VCaP (cell line): ENCODE measurements at regions not wholly inside any gene's neighbourhood (a gene's known extent, or its start where the extent isn't known, plus 50 kb on each side); places are given as distances from the start of the nearest gene placed in this dataset.

Experiments used
- H3K27ac ChIP-seq: fragments of 450-650 bp; 2 replicates; pipeline ENCODE4 v1.5.1; 2017
- CTCF ChIP-seq: fragments of 450-650 bp; conservative IDR thresholded peaks from 2 replicates; pipeline ENCODE4 v1.5.1; 2017; ENCODE audit warnings: mild to moderate bottlenecking, moderate library complexity

- no peak overlapping the region for H3K27ac ChIP-seq
- TF ChIP-seq CTCF = no peak
These were observed 159.5 kb downstream of the OLFM4 start for GRCh38 chr13:53188120-53188519.

- no peak overlapping the region for H3K27ac ChIP-seq
- peak; percentile 58 for TF ChIP-seq CTCF
These were observed 160.5 kb downstream of the OLFM4 start for GRCh38 chr13:53189162-53189561.

- no peak overlapping the region for H3K27ac ChIP-seq
These were observed 162.5 kb downstream of the OLFM4 start for GRCh38 chr13:53191091-53191490.

GRCh38 chr13:53197424-53197823, 168.8 kb downstream of the OLFM4 start:
- H3K27ac ChIP-seq = peak overlapping the region; percentile 75
- TF ChIP-seq CTCF = no peak

More at GRCh38 chr13:53191091-53191490, 162.5 kb downstream of the OLFM4 start:
- no peak for TF ChIP-seq CTCF

- TF ChIP-seq CTCF = peak; percentile 59
These were observed 169.4 kb downstream of the OLFM4 start for GRCh38 chr13:53198017-53198416.

DNA sequence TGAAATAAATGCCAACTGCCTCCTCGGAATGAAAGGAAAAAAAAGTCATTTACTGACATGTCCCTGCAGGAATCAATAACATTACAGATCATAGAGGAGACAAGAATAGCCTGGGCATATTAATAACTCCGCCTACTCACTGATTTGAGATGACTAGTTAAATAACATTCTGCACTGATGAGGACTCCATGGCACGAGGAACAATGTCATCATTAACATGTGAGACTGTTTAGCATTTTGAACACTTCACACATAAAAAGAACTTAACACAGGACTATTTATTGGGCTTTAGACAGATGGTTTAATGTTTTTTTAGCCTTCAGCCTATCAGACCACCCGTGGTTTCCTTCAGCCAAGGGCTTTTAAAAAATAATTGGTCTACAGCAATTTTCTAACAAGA, 170.1 kb downstream of the OLFM4 start:
- peak overlapping the region; percentile 75 for H3K27ac ChIP-seq
- TF ChIP-seq CTCF = no peak

More at GRCh38 chr13:53198017-53198416, 169.4 kb downstream of the OLFM4 start:
- H3K27ac ChIP-seq = peak overlapping the region; percentile 75

- no peak overlapping the region for H3K27ac ChIP-seq
- TF ChIP-seq CTCF = no peak
These were observed 171.5 kb downstream of the OLFM4 start for GRCh38 chr13:53200075-53200474.
